ENCODE measurements at regions not wholly inside any gene's neighbourhood (a gene's known extent, or its start where the extent isn't known, plus 50 kb on each side); places are given as distances from the start of the nearest gene placed in this dataset.

DNA sequence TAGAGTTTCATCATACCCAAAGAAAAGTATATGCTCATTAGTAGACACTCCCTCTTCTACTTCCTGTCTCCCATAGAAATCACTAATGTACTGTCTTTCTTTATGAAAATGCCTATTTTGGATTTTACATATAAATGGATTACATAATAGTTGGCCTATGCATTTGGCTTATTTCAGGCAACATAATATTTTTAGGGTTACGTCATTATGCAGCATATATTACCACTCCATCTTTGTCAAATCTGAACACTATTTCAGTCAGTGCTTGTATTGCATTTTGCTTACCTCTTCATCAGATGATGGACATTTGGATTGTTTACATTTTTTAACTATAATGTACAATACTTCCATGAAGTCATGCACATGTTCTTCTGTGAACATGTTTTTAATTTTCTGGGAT, 1406.1 kb downstream of the LRFN5 start:
- POLR2A ChIA-PET, result no interaction called here
- Histone ChIP-seq H4K20me1 (replicated peaks; ENCODE audit: control insufficient read depth, extremely low read depth, insufficient read depth, low read length) (no peaks in the 10 kb centered on the region), H3K4me2 (ENCODE audit: insufficient read depth, low read length) (no peak overlapping the region), H3K9me3 (replicated peaks; ENCODE audit: control insufficient read depth, insufficient read depth, low read length) (no peaks in the 10 kb centered on the region), H3K27ac (ENCODE audit: insufficient read depth, low read depth, low read length) (no peak overlapping the region), H3K4me3 (replicated peaks in 1 of 3; ENCODE audit: insufficient read depth in 1 of 3, low read depth in 1 of 3, low read length in 3 of 3) (no peak overlapping the region), H3K9me1 (replicated peaks; ENCODE audit: control insufficient read depth, extremely low read depth, insufficient read depth, low read length) (no peaks in the 10 kb centered on the region), H3K27me3 (ENCODE audit: control insufficient read depth in 2 of 2, insufficient read depth in 2 of 2, low read length in 2 of 2) (no peaks in the 10 kb centered on the region), H3K4me1 (ENCODE audit: control insufficient read depth, extremely low read depth, insufficient read depth, low read length) (no peaks in the 10 kb centered on the region), H3K79me2 (ENCODE audit: control insufficient read depth, insufficient read depth, low read length) (no peaks in the 10 kb centered on the region), H3K9ac (replicated peaks; ENCODE audit: extremely low read depth, insufficient read depth, low read length) (no peak overlapping the region), H3K36me3 (ENCODE audit: control insufficient read depth in 2 of 2, extremely low read depth in 1 of 2, insufficient read depth in 2 of 2, low read length in 2 of 2) (no peaks in the 10 kb centered on the region), H2AFZ (ENCODE audit: low read depth, low read length) (no peak overlapping the region)
- DNase-seq (ENCODE audit: low read depth, low spot score), result no peak
- TF ChIP-seq POLR2AphosphoS5 (IDR thresholded peaks at IDR 0.05; ENCODE audit: insufficient read depth, low read depth, low read length) (no peak), JUN (IDR thresholded peaks at IDR 0.05; ENCODE audit: borderline replicate concordance, insufficient read depth, insufficient read length, low read depth) (no peak), FOS (IDR thresholded peaks at IDR 0.05; ENCODE audit: borderline replicate concordance, insufficient read depth, low read length) (no peak), GATA2 (IDR thresholded peaks at IDR 0.05; ENCODE audit: insufficient read depth, insufficient read length, low read depth, low read length) (no peak), POLR2A (IDR thresholded peaks at IDR 0.05; ENCODE audit: low read depth, low read length) (no peak), EZH2 (IDR thresholded peaks at IDR 0.05; ENCODE audit: borderline replicate concordance, low read depth, low read length, severe bottlenecking) (no peak), MYC (IDR thresholded peaks at IDR 0.05; ENCODE audit: low read depth, low read length) (no peak)
- TF ChIP-seq, protein P1, sequence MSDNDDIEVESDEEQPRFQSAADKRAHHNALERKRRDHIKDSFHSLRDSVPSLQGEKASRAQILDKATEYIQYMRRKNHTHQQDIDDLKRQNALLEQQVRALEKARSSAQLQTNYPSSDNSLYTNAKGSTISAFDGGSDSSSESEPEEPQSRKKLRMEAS (IDR thresholded peaks at IDR 0.05; ENCODE audit: insufficient read depth, insufficient read length), result no peak
- TF ChIP-seq, protein P2, sequence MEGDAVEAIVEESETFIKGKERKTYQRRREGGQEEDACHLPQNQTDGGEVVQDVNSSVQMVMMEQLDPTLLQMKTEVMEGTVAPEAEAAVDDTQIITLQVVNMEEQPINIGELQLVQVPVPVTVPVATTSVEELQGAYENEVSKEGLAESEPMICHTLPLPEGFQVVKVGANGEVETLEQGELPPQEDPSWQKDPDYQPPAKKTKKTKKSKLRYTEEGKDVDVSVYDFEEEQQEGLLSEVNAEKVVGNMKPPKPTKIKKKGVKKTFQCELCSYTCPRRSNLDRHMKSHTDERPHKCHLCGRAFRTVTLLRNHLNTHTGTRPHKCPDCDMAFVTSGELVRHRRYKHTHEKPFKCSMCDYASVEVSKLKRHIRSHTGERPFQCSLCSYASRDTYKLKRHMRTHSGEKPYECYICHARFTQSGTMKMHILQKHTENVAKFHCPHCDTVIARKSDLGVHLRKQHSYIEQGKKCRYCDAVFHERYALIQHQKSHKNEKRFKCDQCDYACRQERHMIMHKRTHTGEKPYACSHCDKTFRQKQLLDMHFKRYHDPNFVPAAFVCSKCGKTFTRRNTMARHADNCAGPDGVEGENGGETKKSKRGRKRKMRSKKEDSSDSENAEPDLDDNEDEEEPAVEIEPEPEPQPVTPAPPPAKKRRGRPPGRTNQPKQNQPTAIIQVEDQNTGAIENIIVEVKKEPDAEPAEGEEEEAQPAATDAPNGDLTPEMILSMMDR (IDR thresholded peaks at IDR 0.05; ENCODE audit: extremely low read depth in 1 of 2, insufficient read depth in 1 of 2, low read depth in 1 of 2, low read length in 2 of 2), result no peak
- BruUV-seq (replicated peaks), result no TSS peak
- CTCF ChIA-PET, result no interaction called here
- intact Hi-C loops (cut with micrococcal nuclease), result no loop called here
- dilution Hi-C loops (cut with MboI; ENCODE audit: extremely low pct_ligation_motif_present, low sequenced_read_pairs), result no loop called here
- no peak for FAIRE-seq

Measured in endothelial cell of umbilical vein (primary cell).